ENCODE measurements at regions not wholly inside any gene's neighbourhood (a gene's known extent, or its start where the extent isn't known, plus 50 kb on each side); places are given as distances from the start of the nearest gene placed in this dataset.

DNA sequence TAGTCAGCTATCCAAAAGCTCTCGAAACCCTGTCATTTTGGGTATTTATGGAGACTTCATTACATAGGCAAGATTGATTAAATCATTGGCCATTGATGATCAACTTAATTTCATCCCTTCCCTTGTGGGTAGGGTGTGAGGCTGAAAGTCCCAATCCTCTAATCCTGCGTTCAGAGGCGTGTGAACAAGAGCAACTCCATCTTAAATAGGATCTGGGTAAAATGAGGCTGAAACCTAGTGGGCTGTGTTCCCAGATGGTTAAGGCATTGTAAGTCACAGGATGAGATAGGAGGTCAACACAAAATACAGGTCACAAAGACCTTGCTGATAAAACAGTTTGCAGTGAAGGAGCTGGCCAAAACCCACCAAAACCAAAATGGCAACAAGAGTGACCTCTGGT lies 641.7 kb upstream of the GJE1 start:
- Mint-ChIP-seq H3K36me3 (ENCODE audit: insufficient read depth, unreplicated experiment) (no peaks in the 10 kb centered on the region), H3K9me3 (ENCODE audit: unreplicated experiment) (no peaks in the 10 kb centered on the region), H3K4me1 (ENCODE audit: insufficient read depth, unreplicated experiment) (peaks cover 5% of the 10 kb centered on the region), H3K4me3 (ENCODE audit: unreplicated experiment) (no peak overlapping the region), H3K27ac (ENCODE audit: low read depth, unreplicated experiment) (no peak overlapping the region), H3K27me3 (ENCODE audit: insufficient read depth, unreplicated experiment) (no peaks in the 10 kb centered on the region)
- no peak for DNase-seq (ENCODE audit: unreplicated experiment)
- ChIA-PET CTCF (interaction anchor here (0.5 kb wide), 1 partner anchor 427 kb away, joined by 3 read pairs; no protein-coding TSS in a partner anchor), POLR2A (no interaction called here)
- TF ChIP-seq, protein P1, sequence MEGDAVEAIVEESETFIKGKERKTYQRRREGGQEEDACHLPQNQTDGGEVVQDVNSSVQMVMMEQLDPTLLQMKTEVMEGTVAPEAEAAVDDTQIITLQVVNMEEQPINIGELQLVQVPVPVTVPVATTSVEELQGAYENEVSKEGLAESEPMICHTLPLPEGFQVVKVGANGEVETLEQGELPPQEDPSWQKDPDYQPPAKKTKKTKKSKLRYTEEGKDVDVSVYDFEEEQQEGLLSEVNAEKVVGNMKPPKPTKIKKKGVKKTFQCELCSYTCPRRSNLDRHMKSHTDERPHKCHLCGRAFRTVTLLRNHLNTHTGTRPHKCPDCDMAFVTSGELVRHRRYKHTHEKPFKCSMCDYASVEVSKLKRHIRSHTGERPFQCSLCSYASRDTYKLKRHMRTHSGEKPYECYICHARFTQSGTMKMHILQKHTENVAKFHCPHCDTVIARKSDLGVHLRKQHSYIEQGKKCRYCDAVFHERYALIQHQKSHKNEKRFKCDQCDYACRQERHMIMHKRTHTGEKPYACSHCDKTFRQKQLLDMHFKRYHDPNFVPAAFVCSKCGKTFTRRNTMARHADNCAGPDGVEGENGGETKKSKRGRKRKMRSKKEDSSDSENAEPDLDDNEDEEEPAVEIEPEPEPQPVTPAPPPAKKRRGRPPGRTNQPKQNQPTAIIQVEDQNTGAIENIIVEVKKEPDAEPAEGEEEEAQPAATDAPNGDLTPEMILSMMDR (IDR thresholded peaks at IDR 0.05; ENCODE audit: unreplicated experiment): no peak
- intact Hi-C loops (cut with micrococcal nuclease): no loop called here
- no TSS peak for BruUV-seq (replicated peaks)

DNA sequence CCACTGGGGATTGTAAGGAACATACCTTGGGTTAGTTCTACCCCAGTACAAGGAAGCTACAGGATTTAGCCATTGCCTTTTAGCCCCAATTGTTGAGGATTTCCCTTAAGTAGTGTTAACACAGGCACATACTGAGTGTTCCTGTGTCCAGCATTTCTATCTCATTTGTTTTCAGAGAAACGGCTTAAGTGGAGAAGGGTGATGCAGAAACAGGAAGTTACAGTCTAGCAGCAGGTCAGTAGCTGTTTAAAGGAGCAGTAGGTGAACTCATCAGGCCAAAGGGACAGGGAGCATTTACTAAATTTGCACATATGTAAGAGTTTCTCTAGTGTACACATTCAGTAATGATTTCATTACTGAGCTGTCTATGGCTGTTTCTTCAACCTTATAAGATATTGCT lies 644.2 kb upstream of the GJE1 start:
- ChIA-PET POLR2A (no interaction called here), CTCF (interaction anchor here (0.6 kb wide), 1 partner anchor 1048 kb away, joined by 3 read pairs; no protein-coding TSS in a partner anchor)
- Mint-ChIP-seq H3K9me3 (ENCODE audit: unreplicated experiment) (no peaks in the 10 kb centered on the region), H3K36me3 (ENCODE audit: insufficient read depth, unreplicated experiment) (no peaks in the 10 kb centered on the region), H3K27me3 (ENCODE audit: insufficient read depth, unreplicated experiment) (no peaks in the 10 kb centered on the region), H3K4me3 (ENCODE audit: unreplicated experiment) (no peak overlapping the region), H3K4me1 (ENCODE audit: insufficient read depth, unreplicated experiment) (peaks cover 10% of the 10 kb centered on the region), H3K27ac (ENCODE audit: low read depth, unreplicated experiment) (peak overlapping the region; percentile 70)
- DNase-seq (ENCODE audit: unreplicated experiment): no peak
- BruUV-seq (replicated peaks): no TSS peak
- intact Hi-C loops (cut with micrococcal nuclease): no loop called here
- TF ChIP-seq, protein P1 (IDR thresholded peaks at IDR 0.05; ENCODE audit: unreplicated experiment): no peak

DNA sequence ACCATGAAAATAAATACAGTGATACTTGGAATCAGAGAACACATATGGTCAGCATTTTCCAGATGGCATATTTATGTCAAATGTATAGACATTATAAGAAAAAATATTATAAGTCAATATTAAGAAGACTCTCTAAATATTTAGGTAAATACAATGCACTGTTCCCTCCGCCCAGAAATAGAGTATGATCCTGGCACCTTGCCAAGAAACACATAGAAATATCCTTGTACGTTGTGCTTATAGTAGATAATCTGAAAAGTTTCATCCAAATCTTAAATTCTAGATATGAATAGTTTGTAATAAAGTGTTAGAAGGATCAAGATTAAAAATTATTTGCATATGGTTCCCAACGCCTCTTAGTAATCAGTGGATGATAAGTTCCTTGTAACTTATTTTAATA lies 645.8 kb upstream of the GJE1 start:
- Mint-ChIP-seq H3K27ac (ENCODE audit: low read depth, unreplicated experiment) (no peak overlapping the region), H3K4me3 (ENCODE audit: unreplicated experiment) (no peak overlapping the region), H3K9me3 (ENCODE audit: unreplicated experiment) (no peaks in the 10 kb centered on the region), H3K27me3 (ENCODE audit: insufficient read depth, unreplicated experiment) (no peaks in the 10 kb centered on the region), H3K36me3 (ENCODE audit: insufficient read depth, unreplicated experiment) (no peaks in the 10 kb centered on the region), H3K4me1 (ENCODE audit: insufficient read depth, unreplicated experiment) (peaks cover 11% of the 10 kb centered on the region)
- CTCF ChIA-PET: no interaction called here
- POLR2A ChIA-PET: no interaction called here
- intact Hi-C loops (cut with micrococcal nuclease): no loop called here
- no TSS peak for BruUV-seq (replicated peaks)
- TF ChIP-seq, protein P1 (IDR thresholded peaks at IDR 0.05; ENCODE audit: unreplicated experiment): no peak
- no peak for DNase-seq (ENCODE audit: unreplicated experiment)

DNA sequence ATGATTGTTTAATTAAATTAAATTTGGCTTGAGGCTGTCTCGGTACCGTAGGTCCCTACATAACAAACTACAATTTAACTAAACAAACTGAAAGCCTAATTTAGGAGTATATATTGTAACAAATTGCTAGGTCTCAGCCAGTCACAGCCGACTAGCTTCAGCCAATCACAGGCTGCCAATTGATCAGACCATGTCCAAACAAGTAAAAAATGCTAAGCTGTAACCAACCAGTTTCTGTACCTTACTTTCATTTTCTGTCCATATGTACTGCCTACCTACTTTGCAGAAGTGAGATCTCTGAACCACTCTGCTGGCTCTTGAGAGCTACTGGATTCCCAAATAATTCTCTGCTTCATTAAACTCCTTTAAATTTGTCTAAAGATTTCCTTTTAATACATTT lies 648.0 kb upstream of the GJE1 start:
- no TSS peak for BruUV-seq (replicated peaks)
- Mint-ChIP-seq H3K27me3 (ENCODE audit: insufficient read depth, unreplicated experiment) (no peaks in the 10 kb centered on the region), H3K9me3 (ENCODE audit: unreplicated experiment) (peaks cover 4% of the 10 kb centered on the region), H3K27ac (ENCODE audit: low read depth, unreplicated experiment) (peak overlapping the region; percentile 81), H3K4me1 (ENCODE audit: insufficient read depth, unreplicated experiment) (peaks cover 11% of the 10 kb centered on the region), H3K36me3 (ENCODE audit: insufficient read depth, unreplicated experiment) (no peaks in the 10 kb centered on the region), H3K4me3 (ENCODE audit: unreplicated experiment) (no peak overlapping the region)
- ChIA-PET CTCF (no interaction called here), POLR2A (interaction anchor here (1.1 to 2.4 kb wide), 2 partner anchors 21 to 27 kb away, joined by 3 to 14 read pairs; no protein-coding TSS in a partner anchor)
- DNase-seq (ENCODE audit: unreplicated experiment): no peak
- intact Hi-C loops (cut with micrococcal nuclease): no loop called here
- TF ChIP-seq, protein P1 (IDR thresholded peaks at IDR 0.05; ENCODE audit: unreplicated experiment): no peak

Measured in MCF 10A (cell line).